SU-DHL-6 (cell line): ENCODE measurements at regions not wholly inside any gene's neighbourhood (a gene's known extent, or its start where the extent isn't known, plus 50 kb on each side); places are given as distances from the start of the nearest gene placed in this dataset.

ENCODE experiments used
- H2AFZ ChIP-seq: fragments of 200-600 bp; sonication (generic); 2 replicates; pipeline ENCODE4 v1.6.1; 2014; ENCODE audit warnings: low read depth, mild to moderate bottlenecking, moderate library complexity, mixed read lengths, antibody characterized with exemption, low read length; ENCODE audit not compliant: severe bottlenecking
- H3F3A ChIP-seq: fragments of 200-600 bp; shearing (Covaris generic); 2 replicates; pipeline ENCODE4 v1.6.0; 2016; ENCODE audit warnings: antibody characterized with exemption, mild to moderate bottlenecking; ENCODE audit not compliant: insufficient read depth
- H3K27ac ChIP-seq: fragments of 200-600 bp; sonication (generic); 2 replicates; pipeline ENCODE4 v1.5.1; 2016; ENCODE audit warnings: low read depth, mild to moderate bottlenecking, low read length, moderate library complexity, mixed read lengths
- H3K27me3 ChIP-seq: fragments of 200-600 bp; sonication (generic), shearing (Covaris generic); 2 replicates; pipeline ENCODE4 v1.6.0; 2014; ENCODE audit warnings: mild to moderate bottlenecking, low read length
- H3K36me3 ChIP-seq: fragments of 200-600 bp; sonication (generic); 2 replicates; pipeline ENCODE4 v1.6.1; 2014; ENCODE audit warnings: mild to moderate bottlenecking, low read length, mixed read lengths
- H3K4me2 ChIP-seq: fragments of 300-600, 200-600 bp; shearing (Covaris generic), sonication (generic); 2 replicates; pipeline ENCODE4 v1.6.0; 2014; ENCODE audit warnings: low read length, low read depth, mild to moderate bottlenecking; ENCODE audit not compliant: poor library complexity, severe bottlenecking
- H3K4me3 ChIP-seq: fragments of 200-600 bp; sonication (generic); 2 replicates; pipeline ENCODE4 v1.5.1; 2014; ENCODE audit warnings: antibody characterized with exemption, low read length, mild to moderate bottlenecking, mixed read lengths; ENCODE audit not compliant: insufficient read depth, poor library complexity, severe bottlenecking
- H3K79me2 ChIP-seq: fragments of 200-600 bp; sonication (generic); 2 replicates; pipeline ENCODE4 v1.6.1; 2014; ENCODE audit warnings: mild to moderate bottlenecking, low read length, moderate library complexity; ENCODE audit not compliant: insufficient read depth
- H3K9ac ChIP-seq: fragments of 200-600 bp; sonication (generic); 2 replicates; pipeline ENCODE4 v1.7.0; 2014; ENCODE audit warnings: mild to moderate bottlenecking, low read length
- H3K9me2 ChIP-seq: fragments of 200-600 bp; sonication (generic); replicated peaks from 2 replicates; pipeline ENCODE4 v1.6.1; 2014; ENCODE audit warnings: low read length; ENCODE audit not compliant: insufficient read depth
- H3K9me3 ChIP-seq: fragments of 200-600 bp; sonication (generic); 2 replicates; pipeline ENCODE4 v1.6.1; 2014; ENCODE audit warnings: low read length, mixed read lengths; ENCODE audit not compliant: insufficient read depth
- H4K20me1 ChIP-seq: fragments of 200-600 bp; sonication (generic); 2 replicates; pipeline ENCODE4 v1.6.1; 2014; ENCODE audit warnings: low read depth, mild to moderate bottlenecking, antibody characterized with exemption, low read length, moderate library complexity, mixed read lengths
- CTCF ChIP-seq: fragments of 200-600 bp; sonication (generic); IDR thresholded peaks from one replicate; pipeline ENCODE4 v1.5.1; 2017; ENCODE audit warnings: antibody characterized with exemption, mild to moderate bottlenecking, low read length, moderate library complexity; ENCODE audit not compliant: insufficient read depth, poor library complexity, severe bottlenecking
- EZH2phosphoT487 ChIP-seq: fragments of 200-600 bp; sonication (generic), shearing (Covaris generic); conservative IDR thresholded peaks from 2 replicates; pipeline ENCODE4 v1.6.1; 2018; ENCODE audit warnings: mild to moderate bottlenecking, antibody characterized with exemption, low read length, moderate library complexity, mixed read lengths

GRCh38 chr4:89463341-89463740 is 155.7 kb upstream of the GPRIN3 start:
- no peak overlapping the region for H3K9ac ChIP-seq
- H3K27me3 ChIP-seq = no peaks in the 10 kb centered on the region
- no peak overlapping the region for H3K27ac ChIP-seq
- TF ChIP-seq EZH2phosphoT487 = no peak
- no peak for TF ChIP-seq CTCF
- H3K9me2 ChIP-seq = no peaks in the 10 kb centered on the region
- no peaks in the 10 kb centered on the region for H3K36me3 ChIP-seq
- H3K4me2 ChIP-seq = no peak overlapping the region
- H4K20me1 ChIP-seq = no peaks in the 10 kb centered on the region
- H3K79me2 ChIP-seq = no peaks in the 10 kb centered on the region
- no peak overlapping the region for H2AFZ ChIP-seq
- H3K4me3 ChIP-seq = no peak overlapping the region
- no peaks in the 10 kb centered on the region for H3F3A ChIP-seq
- no peaks in the 10 kb centered on the region for H3K9me3 ChIP-seq

GRCh38 chr4:89447543-89447942 is 139.9 kb upstream of the GPRIN3 start:
- no peaks in the 10 kb centered on the region for H3K9me2 ChIP-seq
- no peaks in the 10 kb centered on the region for H3F3A ChIP-seq
- TF ChIP-seq CTCF (no peak), EZH2phosphoT487 (no peak)
- H3K36me3 ChIP-seq = no peaks in the 10 kb centered on the region
- no peaks in the 10 kb centered on the region for H4K20me1 ChIP-seq
- no peak overlapping the region for H3K9ac ChIP-seq
- no peak overlapping the region for H2AFZ ChIP-seq
- H3K27ac ChIP-seq = no peak overlapping the region
- H3K79me2 ChIP-seq = no peaks in the 10 kb centered on the region
- H3K4me2 ChIP-seq = no peak overlapping the region
- H3K4me3 ChIP-seq = no peak overlapping the region
- no peaks in the 10 kb centered on the region for H3K27me3 ChIP-seq
- no peaks in the 10 kb centered on the region for H3K9me3 ChIP-seq

GRCh38 chr4:89446193-89446592 is 138.6 kb upstream of the GPRIN3 start:
- H3K9ac ChIP-seq = no peak overlapping the region
- H4K20me1 ChIP-seq = no peaks in the 10 kb centered on the region

GRCh38 chr4:89439533-89439932 is 131.9 kb upstream of the GPRIN3 start:
- no peaks in the 10 kb centered on the region for H3K79me2 ChIP-seq

More at GRCh38 chr4:89446193-89446592, 138.6 kb upstream of the GPRIN3 start:
- Histone ChIP-seq H3F3A (no peaks in the 10 kb centered on the region), H3K36me3 (no peaks in the 10 kb centered on the region), H3K9me3 (no peaks in the 10 kb centered on the region), H2AFZ (no peak overlapping the region), H3K27ac (no peak overlapping the region), H3K4me2 (no peak overlapping the region), H3K4me3 (no peak overlapping the region), H3K27me3 (no peaks in the 10 kb centered on the region), H3K79me2 (no peaks in the 10 kb centered on the region), H3K9me2 (no peaks in the 10 kb centered on the region)
- no peak for TF ChIP-seq EZH2phosphoT487

More at GRCh38 chr4:89439533-89439932, 131.9 kb upstream of the GPRIN3 start:
- no peaks in the 10 kb centered on the region for H3K36me3 ChIP-seq
- H3K4me3 ChIP-seq = no peak overlapping the region
- no peaks in the 10 kb centered on the region for H4K20me1 ChIP-seq
- no peak overlapping the region for H2AFZ ChIP-seq
- no peak overlapping the region for H3K4me2 ChIP-seq
- TF ChIP-seq EZH2phosphoT487 (no peak), CTCF (no peak)
- H3K9me3 ChIP-seq = no peaks in the 10 kb centered on the region
- H3K27ac ChIP-seq = no peak overlapping the region
- H3F3A ChIP-seq = no peaks in the 10 kb centered on the region
- no peaks in the 10 kb centered on the region for H3K27me3 ChIP-seq
- no peaks in the 10 kb centered on the region for H3K9me2 ChIP-seq
- no peak overlapping the region for H3K9ac ChIP-seq
